IMR-90 (cell line): ENCODE measurements at regions not wholly inside any gene's neighbourhood (a gene's known extent, or its start where the extent isn't known, plus 50 kb on each side); places are given as distances from the start of the nearest gene placed in this dataset.

Experiments used
- ATAC-seq: fragments of 200-7000 bp; cut with Tn5 transposase; 2 replicates; pipeline ENCODE4 v1.9.1; 2020; ENCODE audit warnings: low read depth, mild to moderate bottlenecking, moderate library complexity
- BruUV-seq: library from RNA; stranded (reverse); fragments of 400-500 nt; replicated peaks from 2 replicates; lab custom pipeline; 2021; lab: Mats Ljungman, UMichigan
- CTCF ChIA-PET: fragments of 300-600 bp; formaldehyde crosslinking; extraction: SDS; loops from one replicate; lab custom pipeline; 2021; ENCODE audit warnings: antibody characterized with exemption; lab: Yijun Ruan, JAX
- POLR2A ChIA-PET: fragments of 300-600 bp; sonication (Branson Sonifier 250); formaldehyde crosslinking; loops from one replicate; lab custom pipeline; 2022; ENCODE audit warnings: antibody characterized with exemption; ENCODE audit not compliant: unreplicated experiment; lab: Charles Lee
- DNase-seq: peaks from one replicate; pipeline ENCODE4 v3.0.0; 2013
- H2AFZ ChIP-seq: replicated peaks from 2 replicates; pipeline ENCODE3; 2013; ENCODE audit warnings: low read length, mild to moderate bottlenecking; ENCODE audit not compliant: poor library complexity
- H2AK5ac ChIP-seq: 2 replicates; pipeline ENCODE4 v1.6.1; 2013; ENCODE audit warnings: low read depth, low read length, inconsistent platforms
- H2AK9ac ChIP-seq: replicated peaks from 2 replicates; pipeline ENCODE3; 2013; ENCODE audit warnings: mild to moderate bottlenecking, low read depth, low read length, moderate library complexity; ENCODE audit not compliant: poor library complexity
- H2BK120ac ChIP-seq: 2 replicates; pipeline ENCODE4 v1.6.1; 2013; ENCODE audit warnings: low read depth, low read length, inconsistent platforms
- H2BK15ac ChIP-seq: 3 replicates; pipeline ENCODE4 v1.6.1; 2013; ENCODE audit warnings: low read depth, low read length, inconsistent platforms
- H2BK20ac ChIP-seq: 2 replicates; pipeline ENCODE4 v1.6.1; 2013; ENCODE audit warnings: low read depth, mild to moderate bottlenecking, inconsistent platforms, low read length, moderate library complexity
- H2BK5ac ChIP-seq: 2 replicates; pipeline ENCODE4 v1.6.1; 2013; ENCODE audit warnings: mild to moderate bottlenecking, low read depth, low read length, inconsistent platforms; ENCODE audit not compliant: poor library complexity, severe bottlenecking
- H3K14ac ChIP-seq: replicated peaks from 2 replicates; pipeline ENCODE4 v1.6.1; 2013; ENCODE audit warnings: low read depth, low read length, inconsistent platforms
- H3K18ac ChIP-seq: 2 replicates; pipeline ENCODE4 v1.6.1; 2013; ENCODE audit warnings: low read depth, low read length, control low read depth
- H3K23ac ChIP-seq: 2 replicates; pipeline ENCODE4 v1.6.1; 2013; ENCODE audit warnings: low read depth, low read length, inconsistent platforms
- H3K27ac ChIP-seq: 2 replicates; pipeline ENCODE4 v1.5.1; 2013; ENCODE audit warnings: mild to moderate bottlenecking, control low read depth, low read length; ENCODE audit not compliant: insufficient read depth
- H3K27me3 ChIP-seq: 2 replicates; pipeline ENCODE4 v1.6.1; 2013; ENCODE audit warnings: low read length; ENCODE audit not compliant: control insufficient read depth, insufficient read depth
- H3K36me3 ChIP-seq: 2 replicates; pipeline ENCODE4 v1.6.1; 2013; ENCODE audit warnings: low read length, mixed read lengths; ENCODE audit not compliant: control insufficient read depth, insufficient read depth
- H3K4ac ChIP-seq: 2 replicates; pipeline ENCODE4 v1.6.1; 2013; ENCODE audit warnings: low read depth, low read length, inconsistent platforms
- H3K4me1 ChIP-seq: 2 replicates; pipeline ENCODE4 v1.6.1; 2013; ENCODE audit warnings: low read length, mixed read lengths; ENCODE audit not compliant: control insufficient read depth, insufficient read depth
- H3K4me2 ChIP-seq: 2 replicates; pipeline ENCODE4 v1.6.1; 2013; ENCODE audit warnings: low read depth, mild to moderate bottlenecking, control low read depth, low read length, moderate library complexity
- H3K4me3 ChIP-seq: 2 replicates; pipeline ENCODE4 v1.5.1; 2013; ENCODE audit warnings: low read depth, mild to moderate bottlenecking, control low read depth, low read length, moderate library complexity; ENCODE audit not compliant: insufficient read depth
- H3K56ac ChIP-seq: 2 replicates; pipeline ENCODE4 v1.6.1; 2013; ENCODE audit warnings: low read length, inconsistent platforms; ENCODE audit not compliant: insufficient read depth; ENCODE audit errors: extremely low read depth
- H3K79me1 ChIP-seq, 2 experiments: 2 replicates each; pipeline ENCODE4 v1.6.1; 2013; ENCODE audit warnings: low read length in 2 of 2, inconsistent platforms in 1 of 2, low read depth in 1 of 2
- H3K9ac ChIP-seq: 2 replicates; pipeline ENCODE4 v1.6.1; 2013; ENCODE audit warnings: low read depth, low read length, control low read depth
- H3K9me1 ChIP-seq: 2 replicates; pipeline ENCODE4 v1.6.1; 2013; ENCODE audit warnings: low read length, inconsistent platforms; ENCODE audit not compliant: insufficient read depth
- H3K9me3 ChIP-seq: 2 replicates; pipeline ENCODE4 v1.6.1; 2013; ENCODE audit warnings: low read length; ENCODE audit not compliant: control insufficient read depth, insufficient read depth
- H4K20me1 ChIP-seq: 2 replicates; pipeline ENCODE4 v1.6.1; 2013; ENCODE audit warnings: low read length, inconsistent platforms; ENCODE audit not compliant: insufficient read depth
- H4K5ac ChIP-seq: 2 replicates; pipeline ENCODE4 v1.6.1; 2013; ENCODE audit warnings: mild to moderate bottlenecking, low read depth, low read length, control low read depth
- H4K8ac ChIP-seq, 2 experiments: 2 replicates each; pipeline ENCODE4 v1.6.1; 2013; ENCODE audit warnings: low read depth in 2 of 2, low read length in 2 of 2, control low read depth in 1 of 2, inconsistent platforms in 1 of 2
- H4K91ac ChIP-seq: 2 replicates; pipeline ENCODE4 v1.6.1; 2013; ENCODE audit warnings: low read depth, low read length, inconsistent platforms; ENCODE audit not compliant: insufficient read depth
- BHLHE40 ChIP-seq: fragments of 150-350 bp; IDR thresholded peaks from 2 replicates; pipeline ENCODE4 v1.6.1; 2016; ENCODE audit warnings: mild to moderate bottlenecking, low read depth, low read length
- CEBPB ChIP-seq: IDR thresholded peaks from 2 replicates; pipeline ENCODE4 v1.6.1; 2012; ENCODE audit warnings: low read depth, low read length, improper control_type of control experiment
- CHD1 ChIP-seq: IDR thresholded peaks from 2 replicates; pipeline ENCODE4 v1.6.1; 2012; ENCODE audit warnings: low read depth, low read length, improper control_type of control experiment
- FOS ChIP-seq: fragments of 150-350 bp; IDR thresholded peaks from 2 replicates; pipeline ENCODE4 v1.6.1; 2016; ENCODE audit warnings: low read depth, low read length
- MAFK ChIP-seq: IDR thresholded peaks from 2 replicates; pipeline ENCODE4 v1.6.1; 2012; ENCODE audit warnings: low read depth, low read length, improper control_type of control experiment
- MAZ ChIP-seq: IDR thresholded peaks from 2 replicates; pipeline ENCODE4 v1.6.1; 2012; ENCODE audit warnings: low read depth, mild to moderate bottlenecking, low read length, improper control_type of control experiment, moderate library complexity, borderline replicate concordance
- MXI1 ChIP-seq: IDR thresholded peaks from 2 replicates; pipeline ENCODE4 v1.6.1; 2012; ENCODE audit warnings: low read depth, mild to moderate bottlenecking, low read length, moderate library complexity, borderline replicate concordance
- NFE2L2 ChIP-seq: fragments of 150-350 bp; IDR thresholded peaks from 2 replicates; pipeline ENCODE4 v1.6.1; 2016; ENCODE audit warnings: low read depth, mild to moderate bottlenecking, low read length
- RAD21 ChIP-seq: IDR thresholded peaks from 2 replicates; pipeline ENCODE4 v1.6.1; 2012; ENCODE audit warnings: low read length, improper control_type of control experiment
- RCOR1 ChIP-seq: IDR thresholded peaks from 2 replicates; pipeline ENCODE4 v1.6.1; 2012; ENCODE audit warnings: mild to moderate bottlenecking, low read length, improper control_type of control experiment; ENCODE audit not compliant: insufficient replicate concordance
- RFX5 ChIP-seq: IDR thresholded peaks from 2 replicates; pipeline ENCODE4 v1.8.0; 2012; ENCODE audit warnings: low read depth, mild to moderate bottlenecking, low read length, moderate library complexity
- SMC3 ChIP-seq: fragments of 150-350 bp; IDR thresholded peaks from 2 replicates; pipeline ENCODE4 v1.6.1; 2016; ENCODE audit warnings: low read depth, mild to moderate bottlenecking, antibody characterized with exemption, low read length, moderate library complexity
- WGBS, 2 experiments: methylation state at CpG; one replicate each; pipeline versions ENCODE4 v1.1.5 to v1.1.7; 2013; ENCODE audit warnings: missing lambda C conversion rate in 2 of 2; ENCODE audit not compliant: insufficient read length in 1 of 2; ENCODE audit errors: extremely low coverage in 2 of 2; 5-methylcytosine and 5-hydroxymethylcytosine counted together
- dilution Hi-C: fragments of 300-500 bp; cut with HindIII; formaldehyde crosslinking; loops from one replicate; pipeline ENCODE4 v1.14.3; 2018; ENCODE audit warnings: low sequenced_read_pairs; ENCODE audit not compliant: unreplicated experiment
- in situ Hi-C: fragments of 300-500 bp; cut with MboI; formaldehyde crosslinking; loops from 3 replicates; pipeline ENCODE4 v1.14.3; 2019; ENCODE audit warnings: low sequenced_read_pairs, inconsistent platforms, mixed read lengths
- intact Hi-C: fragments of 100-400 bp; cut with micrococcal nuclease; formaldehyde crosslinking; loops from 2 replicates; pipeline ENCODE4 v1.10.0; 2022
- TF ChIP-seq, protein P1 (sequence below): fragments of 150-350 bp; IDR thresholded peaks from 2 replicates; pipeline ENCODE4 v1.6.1; 2016; ENCODE audit warnings: low read depth, mild to moderate bottlenecking, low read length, moderate library complexity, borderline replicate concordance
- TF ChIP-seq, protein P2 (sequence below): conservative IDR thresholded peaks from 2 replicates; pipeline ENCODE4 v1.5.1; 2012; ENCODE audit warnings: mild to moderate bottlenecking, low read depth, low read length, improper control_type of control experiment
- TF ChIP-seq, protein P3 (sequence below): fragments of 150-350 bp; IDR thresholded peaks from 2 replicates; pipeline ENCODE4 v1.6.1; 2017; ENCODE audit warnings: mild to moderate bottlenecking, antibody characterized with exemption, low read length, low read depth

DNA sequence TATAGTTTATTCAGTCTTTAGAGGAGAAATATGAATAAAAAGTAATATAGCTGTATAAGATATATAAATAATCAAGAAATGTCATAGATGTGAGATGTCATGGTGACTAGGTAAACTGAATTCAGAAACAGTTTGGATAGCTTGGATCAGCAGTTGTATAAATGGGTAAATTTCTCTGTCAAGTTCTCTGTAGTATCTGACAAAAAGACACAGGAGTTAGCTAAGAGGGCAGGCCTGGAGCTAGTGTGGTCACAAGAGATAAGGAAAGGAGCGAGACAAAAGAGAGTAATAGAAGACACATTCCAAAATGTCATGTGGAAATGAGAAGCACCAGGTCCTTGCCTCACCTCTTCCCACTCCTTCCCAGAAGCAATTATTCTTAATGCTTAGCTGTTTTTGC is 349.0 kb downstream of the LMO7 start:
- Histone ChIP-seq H3K23ac (no peak overlapping the region), H4K5ac (no peak overlapping the region), H4K91ac (no peak overlapping the region), H4K20me1 (no peaks in the 10 kb centered on the region), H3K9me1 (no peaks in the 10 kb centered on the region), H4K8ac (no peak overlapping the region), H2BK5ac (no peak overlapping the region), H3K56ac (no peak overlapping the region), H3K9ac (no peak overlapping the region), H3K79me1 (no peaks in the 10 kb centered on the region), H3K27ac (no peak overlapping the region), H2AK9ac (no peak overlapping the region), H3K4me1 (no peaks in the 10 kb centered on the region), H2BK20ac (no peak overlapping the region), H3K14ac (no peak overlapping the region), H3K27me3 (no peaks in the 10 kb centered on the region), H3K4me2 (no peak overlapping the region), H3K4ac (no peak overlapping the region), H2AK5ac (no peak overlapping the region), H2BK15ac (no peak overlapping the region), H3K36me3 (no peaks in the 10 kb centered on the region), H3K9me3 (no peaks in the 10 kb centered on the region), H2BK120ac (no peak overlapping the region), H3K4me3 (no peak overlapping the region), H2AFZ (no peak overlapping the region), H3K18ac (no peak overlapping the region)
- WGBS, 2 experiments = no CpG with 5 or more reads among the region's 1 CpG
- in situ Hi-C loops = no loop called here
- DNase-seq (no peak), ATAC-seq (no peak)
- intact Hi-C loops = no loop called here
- BruUV-seq = no TSS peak
- dilution Hi-C loops = no loop called here
- ChIA-PET POLR2A (no interaction called here), CTCF (interaction anchor here (0.6 kb wide), 1 partner anchor 675 kb away, joined by 3 read pairs; no protein-coding TSS in a partner anchor)
- TF ChIP-seq CHD1 (no peak), MAFK (no peak), SMC3 (no peak), FOS (no peak), MXI1 (no peak), RAD21 (no peak), BHLHE40 (no peak), CEBPB (no peak), RFX5 (no peak), MAZ (no peak), RCOR1 (no peak), NFE2L2 (no peak)
- TF ChIP-seq, protein P1, sequence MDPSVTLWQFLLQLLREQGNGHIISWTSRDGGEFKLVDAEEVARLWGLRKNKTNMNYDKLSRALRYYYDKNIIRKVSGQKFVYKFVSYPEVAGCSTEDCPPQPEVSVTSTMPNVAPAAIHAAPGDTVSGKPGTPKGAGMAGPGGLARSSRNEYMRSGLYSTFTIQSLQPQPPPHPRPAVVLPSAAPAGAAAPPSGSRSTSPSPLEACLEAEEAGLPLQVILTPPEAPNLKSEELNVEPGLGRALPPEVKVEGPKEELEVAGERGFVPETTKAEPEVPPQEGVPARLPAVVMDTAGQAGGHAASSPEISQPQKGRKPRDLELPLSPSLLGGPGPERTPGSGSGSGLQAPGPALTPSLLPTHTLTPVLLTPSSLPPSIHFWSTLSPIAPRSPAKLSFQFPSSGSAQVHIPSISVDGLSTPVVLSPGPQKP = no peak
- TF ChIP-seq, protein P2, sequence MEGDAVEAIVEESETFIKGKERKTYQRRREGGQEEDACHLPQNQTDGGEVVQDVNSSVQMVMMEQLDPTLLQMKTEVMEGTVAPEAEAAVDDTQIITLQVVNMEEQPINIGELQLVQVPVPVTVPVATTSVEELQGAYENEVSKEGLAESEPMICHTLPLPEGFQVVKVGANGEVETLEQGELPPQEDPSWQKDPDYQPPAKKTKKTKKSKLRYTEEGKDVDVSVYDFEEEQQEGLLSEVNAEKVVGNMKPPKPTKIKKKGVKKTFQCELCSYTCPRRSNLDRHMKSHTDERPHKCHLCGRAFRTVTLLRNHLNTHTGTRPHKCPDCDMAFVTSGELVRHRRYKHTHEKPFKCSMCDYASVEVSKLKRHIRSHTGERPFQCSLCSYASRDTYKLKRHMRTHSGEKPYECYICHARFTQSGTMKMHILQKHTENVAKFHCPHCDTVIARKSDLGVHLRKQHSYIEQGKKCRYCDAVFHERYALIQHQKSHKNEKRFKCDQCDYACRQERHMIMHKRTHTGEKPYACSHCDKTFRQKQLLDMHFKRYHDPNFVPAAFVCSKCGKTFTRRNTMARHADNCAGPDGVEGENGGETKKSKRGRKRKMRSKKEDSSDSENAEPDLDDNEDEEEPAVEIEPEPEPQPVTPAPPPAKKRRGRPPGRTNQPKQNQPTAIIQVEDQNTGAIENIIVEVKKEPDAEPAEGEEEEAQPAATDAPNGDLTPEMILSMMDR = no peak
- TF ChIP-seq, protein P3, sequence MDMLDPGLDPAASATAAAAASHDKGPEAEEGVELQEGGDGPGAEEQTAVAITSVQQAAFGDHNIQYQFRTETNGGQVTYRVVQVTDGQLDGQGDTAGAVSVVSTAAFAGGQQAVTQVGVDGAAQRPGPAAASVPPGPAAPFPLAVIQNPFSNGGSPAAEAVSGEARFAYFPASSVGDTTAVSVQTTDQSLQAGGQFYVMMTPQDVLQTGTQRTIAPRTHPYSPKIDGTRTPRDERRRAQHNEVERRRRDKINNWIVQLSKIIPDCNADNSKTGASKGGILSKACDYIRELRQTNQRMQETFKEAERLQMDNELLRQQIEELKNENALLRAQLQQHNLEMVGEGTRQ = no peak
